Tibial nerve (tissue), 4 donors: ENCODE measurements at regions not wholly inside any gene's neighbourhood (a gene's known extent, or its start where the extent isn't known, plus 50 kb on each side); places are given as distances from the start of the nearest gene placed in this dataset.

Experiments used
- DNase-seq, 2 donors: peaks; one replicate each; pipeline ENCODE4 v3.0.0-alpha.2; 2019; ENCODE audit warnings: low spot score in 2 of 2
- H3K27ac ChIP-seq, 4 donors: fragments of 200-600 bp; sonication (generic) in 3 of 4; one replicate each; pipeline ENCODE4 v1.5.1; 2017 to 2019; ENCODE audit warnings: mild to moderate bottlenecking in 1 of 4
- H3K27me3 ChIP-seq, 2 donors: fragments of 200-600 bp; sonication (generic) in 1 of 2; one replicate each; pipeline versions ENCODE4 v1.5.1 to v1.6.0; 2017 to 2019
- H3K36me3 ChIP-seq, 3 donors: fragments of 200-600 bp; sonication (generic); one replicate each; pipeline ENCODE4 v1.5.1; 2018 to 2019
- H3K4me1 ChIP-seq, 4 donors: fragments of 200-600 bp; sonication (generic) in 3 of 4; one replicate each; pipeline ENCODE4 v1.5.1; 2017 to 2019
- H3K4me3 ChIP-seq, 4 donors: fragments of 200-600 bp; sonication (generic) in 3 of 4; one replicate each; pipeline ENCODE4 v1.5.1; 2017 to 2019; ENCODE audit warnings: mild to moderate bottlenecking in 1 of 4, moderate library complexity in 1 of 4
- H3K9me3 ChIP-seq, 4 donors: fragments of 200-600 bp; sonication (generic) in 3 of 4; one replicate each; pipeline ENCODE4 v1.5.1; 2017 to 2019
- EP300 ChIP-seq, 2 donors: sonication (generic); formaldehyde crosslinking; IDR thresholded peaks; one replicate each; pipeline ENCODE4 v1.6.1; 2017; ENCODE audit warnings: antibody characterized with exemption in 2 of 2, mild to moderate bottlenecking in 1 of 2
- POLR2A ChIP-seq, 2 donors: fragments of 450-650 bp; IDR thresholded peaks; one replicate each; pipeline ENCODE4 v1.6.1; 2017; ENCODE audit warnings: antibody characterized with exemption in 2 of 2, mild to moderate bottlenecking in 2 of 2, moderate library complexity in 2 of 2
- WGBS, 2 donors: methylation state at CpG; one replicate each; pipeline ENCODE4 v1.1.5; 2018; 5-methylcytosine and 5-hydroxymethylcytosine counted together
- TF ChIP-seq, protein P1 (sequence below), 5 experiments: fragments of 200-600 bp in 3 of 5; fragments of 450-650 bp in 2 of 5; sonication (generic) in 3 of 5; IDR thresholded peaks; one replicate each; pipeline ENCODE4 v1.5.1; 2016 to 2019; ENCODE audit warnings: antibody characterized with exemption in 5 of 5, mild to moderate bottlenecking in 3 of 5, moderate library complexity in 2 of 5

DNA sequence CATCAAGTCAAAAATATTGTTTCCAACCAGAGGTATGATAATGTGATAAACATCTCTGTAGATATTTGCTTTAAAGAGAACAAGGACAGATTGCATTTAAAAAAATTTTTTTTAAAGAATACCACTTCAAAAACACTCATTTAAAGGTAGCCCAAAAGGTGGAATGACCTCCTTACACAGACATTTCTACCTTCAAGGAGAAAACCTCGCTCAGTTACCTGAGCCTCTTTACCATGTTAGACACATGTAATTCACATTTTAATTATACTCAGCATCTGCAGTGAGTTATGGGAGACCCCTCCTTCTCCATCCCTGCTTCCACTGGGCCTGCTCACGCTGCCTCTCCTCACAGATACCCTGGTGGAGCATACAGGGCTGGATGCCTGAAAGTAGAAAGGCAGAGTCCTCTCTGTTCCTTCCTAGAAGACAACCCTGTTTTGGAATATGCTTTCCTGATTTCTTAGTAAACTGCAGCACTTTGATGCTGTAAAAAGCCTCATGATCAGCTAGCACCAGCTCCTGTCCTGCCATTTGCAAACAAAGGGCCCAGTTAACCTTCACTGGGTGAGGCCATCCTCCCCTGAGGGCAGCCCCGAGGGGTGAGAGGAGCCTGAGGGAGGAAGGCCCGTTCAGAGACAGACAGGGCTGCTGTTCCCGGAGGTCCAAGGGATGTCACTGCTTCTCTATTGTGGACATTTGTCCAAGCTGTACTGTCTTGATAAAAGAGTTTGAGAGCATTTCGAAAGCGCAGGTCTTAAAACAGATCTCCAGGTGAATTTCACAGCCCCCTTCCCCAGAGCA lies 117.8 kb downstream of the IRS2 start:
- Histone ChIP-seq H3K36me3 (no peaks in the 10 kb centered on the region), H3K9me3 (no peaks in the 10 kb centered on the region), H3K4me1 (peaks cover 0 to 8% (median 0%) of the 10 kb centered on the region in 4 donors), H3K27ac (no peak overlapping the region), H3K4me3 (no peak overlapping the region), H3K27me3 (no peaks in the 10 kb centered on the region)
- TF ChIP-seq, protein P1, sequence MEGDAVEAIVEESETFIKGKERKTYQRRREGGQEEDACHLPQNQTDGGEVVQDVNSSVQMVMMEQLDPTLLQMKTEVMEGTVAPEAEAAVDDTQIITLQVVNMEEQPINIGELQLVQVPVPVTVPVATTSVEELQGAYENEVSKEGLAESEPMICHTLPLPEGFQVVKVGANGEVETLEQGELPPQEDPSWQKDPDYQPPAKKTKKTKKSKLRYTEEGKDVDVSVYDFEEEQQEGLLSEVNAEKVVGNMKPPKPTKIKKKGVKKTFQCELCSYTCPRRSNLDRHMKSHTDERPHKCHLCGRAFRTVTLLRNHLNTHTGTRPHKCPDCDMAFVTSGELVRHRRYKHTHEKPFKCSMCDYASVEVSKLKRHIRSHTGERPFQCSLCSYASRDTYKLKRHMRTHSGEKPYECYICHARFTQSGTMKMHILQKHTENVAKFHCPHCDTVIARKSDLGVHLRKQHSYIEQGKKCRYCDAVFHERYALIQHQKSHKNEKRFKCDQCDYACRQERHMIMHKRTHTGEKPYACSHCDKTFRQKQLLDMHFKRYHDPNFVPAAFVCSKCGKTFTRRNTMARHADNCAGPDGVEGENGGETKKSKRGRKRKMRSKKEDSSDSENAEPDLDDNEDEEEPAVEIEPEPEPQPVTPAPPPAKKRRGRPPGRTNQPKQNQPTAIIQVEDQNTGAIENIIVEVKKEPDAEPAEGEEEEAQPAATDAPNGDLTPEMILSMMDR (IDR thresholded peaks at IDR 0.05), result no peak
- TF ChIP-seq POLR2A (IDR thresholded peaks at IDR 0.05) (no peak), EP300 (IDR thresholded peaks at IDR 0.05) (no peak)
- WGBS, 2 donors, result 72 to 78% methylated on average over 7 of the region's 7 CpGs
- no peak for DNase-seq

DNA sequence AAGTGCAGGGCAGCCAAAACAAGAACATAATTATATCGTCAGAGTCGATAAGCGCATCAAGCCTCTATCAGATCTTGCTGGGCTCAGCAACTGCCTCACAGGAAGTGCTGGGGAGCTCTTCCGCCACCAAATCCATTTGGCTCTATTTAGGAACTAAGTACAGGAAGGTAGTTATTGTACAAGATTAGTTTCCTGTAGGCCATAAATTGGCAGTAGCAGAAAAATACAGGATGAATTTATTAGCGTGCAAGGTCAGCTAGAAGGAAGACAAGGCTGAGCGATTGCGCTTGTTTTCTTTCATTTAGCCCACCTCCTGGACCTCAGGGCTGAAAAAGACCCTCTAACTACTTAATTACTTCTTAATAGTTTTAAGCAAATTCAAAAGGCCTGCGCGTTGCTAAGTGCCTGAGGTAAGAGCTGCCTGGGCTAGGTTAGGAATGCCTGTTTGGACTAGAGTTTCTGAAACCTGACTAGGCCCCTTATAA lies 118.5 kb downstream of the IRS2 start:
- WGBS, 2 donors, result 78 to 85% methylated on average over 9 of the region's 9 CpGs
- no peak for DNase-seq
- no peaks in the 10 kb centered on the region for H3K27me3 ChIP-seq

DNA sequence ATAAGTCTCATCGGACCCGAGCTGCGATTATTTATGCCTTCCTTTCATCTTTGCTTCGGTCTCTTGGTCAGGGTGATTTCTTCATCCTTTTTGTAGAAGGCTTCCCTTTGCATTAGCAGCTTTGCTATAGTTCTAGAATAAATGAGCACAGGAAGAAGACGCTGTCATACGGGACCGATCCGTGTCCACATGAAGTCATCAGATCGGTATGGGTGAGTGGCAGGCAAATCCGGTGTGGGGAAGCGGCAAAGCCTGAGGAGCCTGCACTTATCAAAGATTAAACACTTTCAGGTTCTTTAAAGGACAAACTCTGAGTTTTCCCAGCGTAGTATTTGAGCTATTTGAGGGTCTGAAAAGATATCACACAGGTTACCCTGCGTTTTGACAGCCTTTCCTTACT lies 119.3 kb downstream of the IRS2 start:
- Histone ChIP-seq H3K4me3 (no peak overlapping the region), H3K27me3 (no peaks in the 10 kb centered on the region), H3K9me3 (no peaks in the 10 kb centered on the region), H3K27ac (no peak overlapping the region), H3K4me1 (peaks cover 0 to 8% (median 0%) of the 10 kb centered on the region in 4 donors), H3K36me3 (no peaks in the 10 kb centered on the region)
- 59 to 60% methylated on average over 13 of the region's 13 CpGs for WGBS, 2 donors
- TF ChIP-seq, protein P1 (IDR thresholded peaks at IDR 0.05), result no peak
- TF ChIP-seq EP300 (IDR thresholded peaks at IDR 0.05) (no peak), POLR2A (IDR thresholded peaks at IDR 0.05) (no peak)
- DNase-seq, result no peak

More for the DNA sequence above, 118.5 kb downstream of the IRS2 start:
- no peaks in the 10 kb centered on the region for H3K9me3 ChIP-seq
- H3K36me3 ChIP-seq, result no peaks in the 10 kb centered on the region
- H3K4me3 ChIP-seq, result no peak overlapping the region
- TF ChIP-seq POLR2A (IDR thresholded peaks at IDR 0.05) (no peak), EP300 (IDR thresholded peaks at IDR 0.05) (no peak)
- TF ChIP-seq, protein P1 (IDR thresholded peaks at IDR 0.05), result no peak
- peaks cover 0 to 8% (median 0%) of the 10 kb centered on the region in 4 donors for H3K4me1 ChIP-seq
- H3K27ac ChIP-seq, result no peak overlapping the region

DNA sequence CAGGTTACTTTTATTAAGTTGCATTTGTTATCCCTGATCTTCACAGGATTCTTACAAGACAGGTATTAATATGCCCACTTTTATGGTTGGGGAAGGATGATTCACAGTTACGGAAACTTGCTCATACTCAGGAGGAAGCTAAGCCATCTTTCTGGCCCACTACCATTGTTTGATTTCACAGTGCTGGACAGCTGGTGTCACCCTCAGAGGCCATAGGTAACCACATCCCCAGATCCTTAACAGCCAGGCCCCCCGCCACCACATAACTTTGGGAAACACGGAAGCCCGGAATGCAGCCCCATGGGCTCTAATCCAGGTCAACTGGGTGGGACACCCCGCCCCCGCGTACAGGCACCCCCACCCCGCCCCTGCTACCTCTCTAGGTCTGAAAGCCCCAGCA lies 119.7 kb downstream of the IRS2 start:
- Histone ChIP-seq H3K36me3 (no peaks in the 10 kb centered on the region), H3K4me3 (no peak overlapping the region), H3K4me1 (peaks cover 0 to 8% (median 0%) of the 10 kb centered on the region in 4 donors), H3K9me3 (no peaks in the 10 kb centered on the region), H3K27ac (no peak overlapping the region), H3K27me3 (no peaks in the 10 kb centered on the region)
- TF ChIP-seq EP300 (IDR thresholded peaks at IDR 0.05) (no peak), POLR2A (IDR thresholded peaks at IDR 0.05) (no peak)
- TF ChIP-seq, protein P1 (IDR thresholded peaks at IDR 0.05), result no peak
- 66 to 69% methylated on average over 8 of the region's 8 CpGs for WGBS, 2 donors
- no peak for DNase-seq

DNA sequence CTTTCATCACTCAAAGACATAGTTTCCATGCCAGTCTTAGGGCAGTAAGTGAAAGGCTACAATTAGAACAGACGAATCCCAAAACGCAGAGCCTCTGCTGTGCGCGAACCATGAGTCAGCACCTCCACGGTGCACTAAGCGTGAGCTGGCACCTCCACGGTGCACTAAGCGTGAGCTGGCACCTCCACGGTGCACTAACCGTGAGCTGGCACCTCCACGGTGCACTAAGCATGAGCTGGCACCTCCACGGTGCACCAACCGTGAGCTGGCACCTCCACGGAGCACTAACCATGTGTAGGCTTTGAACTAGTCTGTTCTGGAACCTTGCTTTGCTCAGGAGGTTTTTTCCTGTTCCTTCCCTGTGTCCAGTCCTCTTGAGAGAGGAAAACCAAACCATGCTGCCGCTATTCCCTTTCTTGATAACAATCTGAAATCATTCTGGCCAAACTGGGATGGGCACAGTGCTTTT lies 120.6 kb downstream of the IRS2 start:
- Histone ChIP-seq H3K4me1 (peaks cover 0 to 8% (median 0%) of the 10 kb centered on the region in 4 donors), H3K36me3 (no peaks in the 10 kb centered on the region), H3K4me3 (no peak overlapping the region), H3K27ac (no peak overlapping the region), H3K9me3 (no peaks in the 10 kb centered on the region), H3K27me3 (no peaks in the 10 kb centered on the region)
- WGBS, 2 donors, result 87 to 94% methylated on average over 11 to 15 of the region's 15 CpGs
- TF ChIP-seq EP300 (IDR thresholded peaks at IDR 0.05) (no peak), POLR2A (IDR thresholded peaks at IDR 0.05) (no peak)
- TF ChIP-seq, protein P1 (IDR thresholded peaks at IDR 0.05), result no peak
- DNase-seq, result no peak
